Neural progenitor cell (in vitro differentiated cells): ENCODE measurements at regions not wholly inside any gene's neighbourhood (a gene's known extent, or its start where the extent isn't known, plus 50 kb on each side); places are given as distances from the start of the nearest gene placed in this dataset.

Experiments used
- DNase-seq: peaks from one replicate; pipeline ENCODE4 v3.0.0-alpha.2; 2016; ENCODE audit warnings: low spot score
- H2AFZ ChIP-seq: fragments of 200-600 bp; sonication (generic); replicated peaks from 2 replicates; pipeline ENCODE4 v1.6.1; 2016; ENCODE audit warnings: antibody characterized with exemption
- H3F3A ChIP-seq: fragments of 200-600 bp; sonication (generic); 2 replicates; pipeline ENCODE4 v1.6.1; 2016; ENCODE audit warnings: antibody characterized with exemption, low read depth
- H3K27ac ChIP-seq: fragments of 200-600 bp; sonication (generic); 2 replicates; pipeline ENCODE4 v1.5.1; 2016; ENCODE audit warnings: mild to moderate bottlenecking
- H3K27me3 ChIP-seq: fragments of 200-600 bp; sonication (generic); 2 replicates; pipeline ENCODE4 v1.6.1; 2016; ENCODE audit warnings: mild to moderate bottlenecking, moderate library complexity
- H3K36me3 ChIP-seq: fragments of 200-600 bp; sonication (generic); 2 replicates; pipeline ENCODE4 v1.5.1; 2016
- H3K4me1 ChIP-seq: fragments of 200-600 bp; sonication (generic); 2 replicates; pipeline ENCODE4 v1.6.1; 2016; ENCODE audit warnings: mixed run types
- H3K4me2 ChIP-seq: fragments of 200-600 bp; sonication (generic); 2 replicates; pipeline ENCODE4 v1.6.1; 2016
- H3K4me3 ChIP-seq: fragments of 200-600 bp; sonication (generic); 2 replicates; pipeline ENCODE4 v1.5.1; 2016
- H3K79me2 ChIP-seq: fragments of 200-600 bp; sonication (generic); 2 replicates; pipeline ENCODE4 v1.6.1; 2016; ENCODE audit warnings: low read depth
- H3K9ac ChIP-seq: fragments of 200-600 bp; sonication (generic); 2 replicates; pipeline ENCODE4 v1.6.1; 2016
- H3K9me3 ChIP-seq: fragments of 200-600 bp; sonication (generic); 2 replicates; pipeline ENCODE4 v1.5.1; 2016; ENCODE audit warnings: low read depth
- H4K20me1 ChIP-seq: fragments of 200-600 bp; sonication (generic); 2 replicates; pipeline ENCODE4 v1.6.1; 2016; ENCODE audit warnings: low read depth
- H3K27ac Mint-ChIP-seq: 3 replicates; pipeline ENCODE4 v1.8.0; 2021; ENCODE audit warnings: mixed read lengths
- H3K27me3 Mint-ChIP-seq: 2 replicates; pipeline ENCODE4 v1.8.0; 2022; ENCODE audit warnings: low read depth, mild to moderate bottlenecking, inconsistent platforms, moderate library complexity, mixed read lengths; ENCODE audit not compliant: insufficient read depth
- H3K36me3 Mint-ChIP-seq: 3 replicates; pipeline ENCODE4 v1.8.0; 2021; ENCODE audit warnings: mixed read lengths
- H3K4me1 Mint-ChIP-seq: 3 replicates; pipeline ENCODE4 v1.8.0; 2021; ENCODE audit warnings: mixed read lengths
- H3K4me3 Mint-ChIP-seq: 3 replicates; pipeline ENCODE4 v1.8.0; 2021; ENCODE audit warnings: mild to moderate bottlenecking, moderate library complexity, mixed read lengths
- H3K9me3 Mint-ChIP-seq: 3 replicates; pipeline ENCODE4 v1.8.0; 2020; ENCODE audit warnings: mixed read lengths
- CTCF ChIP-seq: fragments of 200-600 bp; sonication (generic); IDR thresholded peaks from 2 replicates; pipeline ENCODE4 v1.5.1; 2017; ENCODE audit warnings: antibody characterized with exemption, mild to moderate bottlenecking
- EZH2 ChIP-seq: fragments of 200-600 bp; sonication (generic); IDR thresholded peaks from 2 replicates; pipeline ENCODE4 v1.6.1; 2017; ENCODE audit warnings: antibody characterized with exemption, mild to moderate bottlenecking, moderate library complexity
- EZH2phosphoT487 ChIP-seq: fragments of 200-600 bp; sonication (generic); IDR thresholded peaks from 2 replicates; pipeline ENCODE4 v1.6.1; 2017; ENCODE audit warnings: antibody characterized with exemption

- Histone ChIP-seq H3F3A (peaks cover 26% of the 10 kb centered on the region), H3K4me1 (peaks cover 22% of the 10 kb centered on the region), H2AFZ (peak overlapping the region; percentile 57), H3K4me2 (peak overlapping the region; percentile 95), H3K27me3 (peaks cover 46% of the 10 kb centered on the region), H4K20me1 (peaks cover 18% of the 10 kb centered on the region), H3K9me3 (no peaks in the 10 kb centered on the region), H3K36me3 (no peaks in the 10 kb centered on the region), H3K9ac (no peak overlapping the region), H3K4me3 (peak overlapping the region; percentile 50), H3K27ac (no peak overlapping the region), H3K79me2 (no peaks in the 10 kb centered on the region)
- H3K9me3 Mint-ChIP-seq, result no peaks in the 10 kb centered on the region
- peaks cover 24% of the 10 kb centered on the region for H3K27me3 Mint-ChIP-seq
- H3K27ac Mint-ChIP-seq, result no peak overlapping the region
- TF ChIP-seq EZH2phosphoT487 (no peak), CTCF (peak; percentile 58)
- no peaks in the 10 kb centered on the region for H3K36me3 Mint-ChIP-seq
- H3K4me1 Mint-ChIP-seq, result peaks cover 18% of the 10 kb centered on the region
- peak; percentile 71 for DNase-seq
- no peak overlapping the region for H3K4me3 Mint-ChIP-seq
Observed at GRCh38 chr17:64773836-64774761, 112.0 kb upstream of the SMURF2 start.

DNA sequence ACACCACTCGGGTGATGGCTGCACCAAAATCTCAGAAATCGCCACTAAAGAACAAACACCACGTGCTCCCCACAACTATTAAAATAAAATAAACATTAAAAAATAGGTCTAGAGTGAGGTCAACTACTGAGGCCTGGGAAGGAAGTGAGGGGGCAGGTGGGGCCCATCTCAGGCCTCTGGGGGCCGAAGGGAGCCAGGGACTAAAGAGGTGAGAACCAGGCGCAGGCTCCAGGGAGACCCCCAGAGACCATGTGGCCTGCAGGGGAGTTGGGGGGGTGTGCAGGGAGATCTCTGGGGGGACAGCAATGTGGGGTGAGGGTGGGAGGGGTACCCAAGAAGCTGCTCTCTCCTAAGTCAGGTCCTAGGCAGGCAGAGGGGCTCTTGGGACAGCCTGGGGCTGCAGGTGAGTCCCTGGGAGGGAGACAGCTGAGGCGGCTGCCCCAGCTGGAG, 111.3 kb upstream of the SMURF2 start:
- Histone ChIP-seq H3F3A (peaks cover 26% of the 10 kb centered on the region), H4K20me1 (peaks cover 14% of the 10 kb centered on the region), H3K27ac (no peak overlapping the region), H3K4me2 (peak overlapping the region; percentile 95), H3K4me1 (peaks cover 17% of the 10 kb centered on the region), H3K9me3 (no peaks in the 10 kb centered on the region), H3K36me3 (no peaks in the 10 kb centered on the region), H3K27me3 (peaks cover 39% of the 10 kb centered on the region), H2AFZ (peak overlapping the region; percentile 57), H3K79me2 (no peaks in the 10 kb centered on the region), H3K4me3 (peak overlapping the region; percentile 50), H3K9ac (no peak overlapping the region)
- no peak overlapping the region for H3K4me3 Mint-ChIP-seq
- no peaks in the 10 kb centered on the region for H3K9me3 Mint-ChIP-seq
- peaks cover 20% of the 10 kb centered on the region for H3K27me3 Mint-ChIP-seq
- H3K36me3 Mint-ChIP-seq, result no peaks in the 10 kb centered on the region
- H3K27ac Mint-ChIP-seq, result no peak overlapping the region
- DNase-seq, result no peak
- peaks cover 15% of the 10 kb centered on the region for H3K4me1 Mint-ChIP-seq
- TF ChIP-seq EZH2, result no peak
- TF ChIP-seq EZH2phosphoT487, result no peak
- TF ChIP-seq CTCF, result no peak

- Histone ChIP-seq H2AFZ (no peak overlapping the region), H3K79me2 (no peaks in the 10 kb centered on the region), H3K9ac (no peak overlapping the region), H3F3A (peaks cover 21% of the 10 kb centered on the region), H4K20me1 (peaks cover 9% of the 10 kb centered on the region), H3K27me3 (peaks cover 34% of the 10 kb centered on the region), H3K36me3 (no peaks in the 10 kb centered on the region), H3K4me1 (peaks cover 12% of the 10 kb centered on the region), H3K9me3 (no peaks in the 10 kb centered on the region), H3K4me3 (no peak overlapping the region), H3K27ac (no peak overlapping the region), H3K4me2 (no peak overlapping the region)
- H3K4me1 Mint-ChIP-seq, result peaks cover 14% of the 10 kb centered on the region
- H3K27ac Mint-ChIP-seq, result no peak overlapping the region
- H3K36me3 Mint-ChIP-seq, result no peaks in the 10 kb centered on the region
- TF ChIP-seq EZH2, result no peak
- no peak for TF ChIP-seq EZH2phosphoT487
- TF ChIP-seq CTCF, result no peak
- no peak overlapping the region for H3K4me3 Mint-ChIP-seq
- DNase-seq, result no peak
- no peaks in the 10 kb centered on the region for H3K9me3 Mint-ChIP-seq
- H3K27me3 Mint-ChIP-seq, result peaks cover 19% of the 10 kb centered on the region
Observed at GRCh38 chr17:64772845-64773299, 110.8 kb upstream of the SMURF2 start.
